ENCODE measurements at regions not wholly inside any gene's neighbourhood (a gene's known extent, or its start where the extent isn't known, plus 50 kb on each side); places are given as distances from the start of the nearest gene placed in this dataset.

- no peak for TF ChIP-seq POLR2A (IDR thresholded peaks at IDR 0.05)
- TF ChIP-seq CTCF (IDR thresholded peaks at IDR 0.05): no peak
- TF ChIP-seq POLR2AphosphoS5 (IDR thresholded peaks at IDR 0.05): no peak
These were observed 158.2 kb upstream of the MYCN start for GRCh38 chr2:15782009-15782751.
